NCI-H524 (cell line): ENCODE measurements at regions not wholly inside any gene's neighbourhood (a gene's known extent, or its start where the extent isn't known, plus 50 kb on each side); places are given as distances from the start of the nearest gene placed in this dataset.

Experiments used
- DNase-seq, 2 experiments: peaks; one replicate each; lab custom pipeline; 2025; lab: John Stamatoyannopoulos, UW

- no peak for DNase-seq
These were observed 55.1 kb upstream of the PAGE4 start for GRCh38 chrX:49773993-49774392.

GRCh38 chrX:49767236-49767635, 61.9 kb upstream of the PAGE4 start:
- no peak for DNase-seq

- DNase-seq = no peak
These were observed 66.5 kb upstream of the PAGE1 start for GRCh38 chrX:49762175-49762720.

- no peak for DNase-seq
These were observed 65.7 kb upstream of the PAGE1 start for GRCh38 chrX:49761481-49761880.

- no peak for DNase-seq
These were observed 64.6 kb upstream of the PAGE1 start for GRCh38 chrX:49760290-49760890.

- DNase-seq = no peak
These were observed 60.9 kb upstream of the PAGE1 start for GRCh38 chrX:49756692-49757091.

- DNase-seq = peak; percentile 28 to 61
These were observed 58.6 kb upstream of the PAGE1 start for GRCh38 chrX:49754233-49754857.

- DNase-seq = no peak
These were observed 57.9 kb upstream of the PAGE1 start for GRCh38 chrX:49753691-49754090.

- DNase-seq = no peak
These were observed 52.6 kb upstream of the PAGE1 start for GRCh38 chrX:49748211-49748956.

GRCh38 chrX:49746306-49746705, 50.5 kb upstream of the PAGE1 start:
- no peak for DNase-seq
